Tibial nerve (tissue), 3 donors: ENCODE measurements at regions not wholly inside any gene's neighbourhood (a gene's known extent, or its start where the extent isn't known, plus 50 kb on each side); places are given as distances from the start of the nearest gene placed in this dataset.

Source experiments
- EP300 ChIP-seq, 2 donors: sonication (generic); formaldehyde crosslinking; IDR thresholded peaks; one replicate each; pipeline ENCODE4 v1.6.1; 2017; ENCODE audit warnings: antibody characterized with exemption in 2 of 2, mild to moderate bottlenecking in 1 of 2
- POLR2A ChIP-seq, 2 donors: fragments of 450-650 bp; IDR thresholded peaks; one replicate each; pipeline ENCODE4 v1.6.1; 2017; ENCODE audit warnings: antibody characterized with exemption in 2 of 2, mild to moderate bottlenecking in 2 of 2, moderate library complexity in 2 of 2

GRCh38 chr9:85402551-85402950, 339.2 kb downstream of the AGTPBP1 start:
- TF ChIP-seq POLR2A (IDR thresholded peaks at IDR 0.05) (no peak), EP300 (IDR thresholded peaks at IDR 0.05) (no peak)
